ENCODE measurements at regions not wholly inside any gene's neighbourhood (a gene's known extent, or its start where the extent isn't known, plus 50 kb on each side); places are given as distances from the start of the nearest gene placed in this dataset.

GRCh38 chr18:46324087-46324955 lies 220.1 kb downstream of the HAUS1 start (continued):
- TF ChIP-seq PRDM2 (tag by site-specific recombination; IDR thresholded peaks at IDR 0.05; ENCODE audit: borderline replicate concordance) (no peak), ZBTB17 (tag by site-specific recombination; IDR thresholded peaks at IDR 0.05) (peak; percentile 81), ZNF677 (tag by site-specific recombination; IDR thresholded peaks at IDR 0.05) (no peak), ZNF350 (tag by site-specific recombination; IDR thresholded peaks at IDR 0.05) (no peak), ZNF747 (tag by site-specific recombination; IDR thresholded peaks at IDR 0.05) (no peak), KLF16 (tag by site-specific recombination; IDR thresholded peaks at IDR 0.05) (no peak), ZNF645 (tag by site-specific recombination; IDR thresholded peaks at IDR 0.05) (no peak), ZNF600 (tag by site-specific recombination; IDR thresholded peaks at IDR 0.05) (no peak), YY1 (tag by site-specific recombination; IDR thresholded peaks at IDR 0.05) (no peak), ZNF155 (tag by site-specific recombination; IDR thresholded peaks at IDR 0.05) (no peak), ZNF23 (tag by site-specific recombination; IDR thresholded peaks at IDR 0.05; ENCODE audit: borderline replicate concordance) (no peak), ZNF426 (tag by site-specific recombination; IDR thresholded peaks at IDR 0.05) (no peak), ZNF624 (tag by site-specific recombination; IDR thresholded peaks at IDR 0.05) (no peak), ZNF148 (tag by site-specific recombination; IDR thresholded peaks at IDR 0.05; ENCODE audit: borderline replicate concordance) (no peak), HOXC10 (CRISPR knock-in tag; IDR thresholded peaks at IDR 0.05) (no peak), SP7 (tag by site-specific recombination; IDR thresholded peaks at IDR 0.05) (no peak), OSR2 (tag by site-specific recombination; IDR thresholded peaks at IDR 0.05) (no peak), ZSCAN23 (tag by site-specific recombination; IDR thresholded peaks at IDR 0.05) (no peak), ZNF394 (tag by site-specific recombination; IDR thresholded peaks at IDR 0.05; ENCODE audit: borderline replicate concordance) (peak; percentile 41; the same call in 1 of the 2 replicates), SP2 (tag by site-specific recombination; IDR thresholded peaks at IDR 0.05) (0 out of 2 replicates have a peak, but pooled peaks have one; percentile 4), KLF7 (tag by site-specific recombination; IDR thresholded peaks at IDR 0.05; ENCODE audit: borderline replicate concordance) (no peak), ZNF530 (tag by site-specific recombination; IDR thresholded peaks at IDR 0.05; ENCODE audit: low read depth) (no peak), ZNF423 (tag by site-specific recombination; IDR thresholded peaks at IDR 0.05) (no peak), BCL11A (tag by site-specific recombination; IDR thresholded peaks at IDR 0.05; ENCODE audit: low read depth) (no peak), ZNF146 (tag by site-specific recombination; IDR thresholded peaks at IDR 0.05) (no peak), SETDB1 (IDR thresholded peaks at IDR 0.05; ENCODE audit: insufficient read length, low read length) (no peak), PATZ1 (tag by site-specific recombination; IDR thresholded peaks at IDR 0.05) (no peak), ZNF664 (tag by site-specific recombination; IDR thresholded peaks at IDR 0.05) (no peak), ZNF670 (tag by site-specific recombination; IDR thresholded peaks at IDR 0.05; ENCODE audit: low read depth) (no peak)
